Inferior parietal cortex (tissue), 1 donor: ENCODE measurements at regions not wholly inside any gene's neighbourhood (a gene's known extent, or its start where the extent isn't known, plus 50 kb on each side); places are given as distances from the start of the nearest gene placed in this dataset.
"Not testable (repeated sequence)": the region's sequence is repeated elsewhere in the genome, so short reads cannot be mapped to it uniquely, and the experiment has no call there.

Source experiments
- DNase-seq: peaks from one replicate; pipeline ENCODE4 v3.0.0-alpha.2; 2016; ENCODE audit errors: extremely low spot score

DNA sequence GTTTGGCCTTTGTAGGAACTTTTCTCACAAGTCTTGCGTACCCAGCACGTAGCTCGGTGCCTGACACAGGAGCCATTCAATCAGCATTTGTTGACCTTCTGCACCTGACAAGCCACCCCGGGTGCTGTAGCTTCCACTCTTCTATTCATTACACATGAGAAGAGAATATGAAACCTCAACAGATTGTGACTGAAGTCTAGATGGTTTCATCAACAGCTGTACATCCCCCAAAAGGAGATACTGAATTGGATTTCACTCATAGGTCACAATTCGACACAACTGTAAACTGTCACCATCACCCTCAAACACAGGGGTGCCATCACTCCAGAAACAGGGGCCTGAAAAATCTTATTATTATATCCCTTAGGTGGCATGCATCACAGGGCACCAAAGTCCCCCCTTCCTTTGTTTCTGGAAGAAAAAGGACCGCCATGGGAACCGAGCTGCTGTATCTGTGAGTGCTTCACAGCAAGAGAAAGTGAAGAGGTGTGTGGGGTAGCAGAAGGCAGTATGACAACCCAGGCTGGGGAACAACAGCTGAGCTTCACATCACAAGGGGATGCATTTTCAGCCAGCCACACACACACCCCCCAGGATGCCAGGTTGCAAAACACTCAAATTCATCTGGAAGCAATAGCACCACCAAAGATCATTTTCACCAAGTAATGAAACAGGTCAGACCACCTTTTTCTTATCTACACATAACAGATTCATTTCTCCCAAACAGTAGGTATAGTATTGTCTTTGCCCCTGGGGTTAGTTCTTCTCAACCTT lies 225.7 kb downstream of the TOMM20 start:
- DNase-seq = no peak

DNA sequence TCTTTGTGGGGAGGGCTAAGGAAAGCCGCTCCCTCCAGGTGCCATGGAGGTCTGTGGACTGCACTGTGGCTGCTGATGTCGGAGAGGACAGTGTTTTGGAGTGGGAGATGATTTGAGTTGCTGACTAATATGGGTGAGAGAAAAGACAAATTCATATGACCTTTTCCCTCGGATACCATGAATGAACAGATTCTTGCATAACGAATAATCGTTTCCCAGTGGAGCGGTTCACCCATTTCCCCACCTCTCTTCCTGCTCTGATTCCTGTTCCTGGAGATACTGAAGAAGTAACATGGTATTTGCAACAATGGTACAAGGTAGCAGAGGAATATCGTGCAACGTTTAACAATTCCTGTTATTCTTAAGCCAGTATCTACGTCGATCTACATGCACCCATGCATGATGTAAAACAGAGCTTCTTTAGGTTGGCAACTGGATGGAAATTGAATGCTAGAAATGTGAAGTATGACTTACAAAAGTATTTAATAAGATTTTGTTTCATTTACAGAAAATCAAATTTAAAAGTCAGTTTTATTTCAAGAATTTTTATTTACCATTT lies 227.1 kb downstream of the TOMM20 start:
- DNase-seq = no peak

DNA sequence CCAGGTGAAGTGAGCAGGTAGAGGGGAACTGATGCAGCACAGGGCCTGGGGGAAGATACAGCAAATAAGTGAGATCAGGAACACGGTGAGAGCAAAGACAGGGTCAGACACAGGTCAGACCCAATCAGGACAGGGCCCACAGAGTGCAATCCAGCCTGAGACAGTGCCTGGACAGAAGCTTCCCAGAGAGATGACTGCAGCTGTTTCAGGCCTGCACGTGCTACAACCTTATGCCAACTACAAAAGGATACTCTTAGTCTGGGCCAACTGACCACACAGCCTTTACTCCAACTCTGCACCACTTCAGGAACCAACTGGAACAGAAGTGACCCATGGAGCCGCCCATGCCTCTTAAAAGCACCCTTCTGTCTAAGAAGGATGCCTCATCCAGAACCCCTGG lies 228.0 kb downstream of the TOMM20 start:
- DNase-seq = no peak

DNA sequence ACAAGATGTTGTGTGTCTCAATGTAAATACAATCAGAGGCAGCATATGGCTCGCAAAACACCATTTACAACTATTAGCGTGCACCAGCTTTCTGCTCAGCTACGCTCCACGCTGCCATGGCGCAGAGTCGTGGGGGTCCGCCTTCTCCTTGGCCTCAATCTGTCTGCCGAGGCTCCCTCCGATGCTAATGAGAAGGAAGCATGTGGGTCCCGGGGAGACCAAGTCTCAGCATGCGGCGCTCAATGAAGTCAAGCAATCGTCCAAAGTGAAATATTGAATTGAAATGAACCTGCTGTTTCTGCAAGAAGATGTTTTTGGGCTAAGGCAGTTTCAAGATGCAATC lies 228.9 kb downstream of the TOMM20 start:
- DNase-seq = no peak

DNA sequence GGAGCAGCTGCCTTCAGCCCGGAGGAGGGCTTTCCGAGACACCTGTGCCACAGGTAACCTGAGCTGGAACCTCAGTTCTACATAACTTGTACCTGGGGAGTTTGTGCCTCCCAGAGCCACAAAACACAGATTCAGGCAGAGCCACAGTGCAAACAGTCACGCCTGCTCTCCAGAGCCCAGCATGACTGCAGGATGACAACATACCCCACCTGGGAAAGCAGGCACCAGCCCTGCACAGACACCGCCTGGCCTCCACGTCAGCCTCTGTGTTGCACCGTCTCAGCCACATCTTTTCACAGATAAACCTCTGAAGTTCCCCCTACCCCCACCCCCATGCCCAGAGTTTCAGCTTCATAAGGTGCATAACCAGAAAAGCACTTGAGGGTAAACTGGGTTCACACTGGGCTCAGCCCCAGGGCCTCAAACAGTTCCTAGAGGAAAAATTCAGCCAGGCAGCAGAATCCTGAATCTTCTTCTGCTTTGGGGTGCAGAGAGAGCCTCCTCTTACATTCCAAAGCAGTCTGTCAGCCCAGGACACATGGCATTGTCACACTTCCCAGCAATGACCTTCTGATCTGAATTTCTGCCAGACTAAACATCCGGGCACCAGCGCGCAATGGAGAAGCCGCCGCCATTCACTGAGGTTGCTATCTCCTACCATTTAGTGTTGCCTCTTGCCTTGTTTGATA lies 229.5 kb downstream of the TOMM20 start:
- DNase-seq = no peak

DNA sequence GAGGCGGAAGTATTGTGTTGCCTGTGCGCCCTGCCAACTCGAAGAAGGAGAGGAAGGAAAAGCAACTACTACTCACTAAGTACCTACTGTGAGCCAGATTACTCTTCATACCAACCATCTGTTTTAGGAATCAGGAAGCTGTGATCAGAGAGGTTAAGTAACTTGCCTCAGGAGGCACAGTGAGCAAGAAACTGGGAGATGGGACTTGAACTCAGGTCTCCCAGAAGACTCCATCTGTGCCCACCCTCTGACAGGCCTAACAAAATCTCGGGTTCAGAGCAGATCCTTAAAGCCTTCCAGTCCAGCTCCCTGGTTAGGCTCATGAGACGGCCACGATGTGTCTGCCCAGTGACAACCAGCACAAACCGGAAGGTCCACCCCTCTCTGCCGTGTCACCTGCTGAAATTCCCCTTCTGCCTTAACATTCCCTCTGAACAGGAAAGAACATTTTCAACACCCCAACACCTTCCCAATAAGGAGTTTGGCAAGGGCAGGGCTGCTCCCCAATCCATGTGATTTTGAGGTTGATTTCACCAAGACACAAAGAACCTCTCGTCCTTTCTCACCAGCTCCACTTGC lies 230.1 kb downstream of the TOMM20 start:
- DNase-seq = no peak

DNA sequence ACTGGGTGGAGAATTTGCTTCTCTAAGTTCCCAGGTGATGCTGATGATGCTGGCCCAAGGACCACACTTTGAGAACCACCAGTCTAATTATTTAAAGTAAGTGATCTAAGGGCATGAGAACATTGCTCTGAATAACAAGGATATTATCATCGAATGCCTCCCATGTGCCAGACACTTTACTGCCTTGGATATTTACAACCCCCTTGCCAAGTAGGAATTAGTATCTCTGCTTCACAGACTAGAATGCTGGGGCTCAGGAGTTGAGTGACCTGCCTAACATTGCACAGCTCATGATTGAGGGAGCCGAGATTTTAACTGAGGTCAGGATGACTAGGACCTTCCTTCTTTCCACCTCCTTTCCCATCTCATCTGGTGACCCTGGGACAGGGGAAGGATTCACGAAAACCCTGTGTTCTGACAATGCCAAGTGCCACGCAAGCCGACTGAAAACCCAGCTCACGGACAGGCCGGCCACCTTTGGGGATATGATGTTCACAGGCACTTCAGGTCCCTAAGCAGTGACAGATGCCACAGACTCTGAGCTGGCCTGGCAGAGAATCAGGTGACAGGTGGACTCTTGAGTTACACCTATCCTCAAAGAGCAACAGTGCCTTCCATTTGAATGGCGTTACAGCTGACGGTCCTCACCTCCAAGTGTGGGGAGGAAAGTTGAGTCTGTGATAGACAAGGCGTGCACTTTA lies 230.7 kb downstream of the TOMM20 start:
- no peak for DNase-seq

DNA sequence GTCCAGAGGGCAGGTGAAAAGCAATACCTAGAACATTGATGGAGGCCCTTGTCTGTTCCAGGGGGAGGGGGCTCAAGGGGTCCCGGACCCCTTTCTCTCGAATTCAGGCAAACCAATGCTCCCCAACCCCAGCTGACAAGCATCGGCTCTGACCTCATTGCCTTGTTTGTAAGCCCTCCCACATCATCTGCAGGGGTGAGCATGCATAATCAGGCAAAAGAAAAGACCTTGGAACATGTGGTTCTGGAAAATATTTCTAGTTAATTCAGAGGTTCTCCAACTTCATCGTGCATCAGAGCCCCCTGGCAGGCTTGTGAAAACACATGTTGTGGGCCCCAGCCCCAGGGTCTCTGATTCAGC lies 231.3 kb downstream of the TOMM20 start:
- DNase-seq = no peak

DNA sequence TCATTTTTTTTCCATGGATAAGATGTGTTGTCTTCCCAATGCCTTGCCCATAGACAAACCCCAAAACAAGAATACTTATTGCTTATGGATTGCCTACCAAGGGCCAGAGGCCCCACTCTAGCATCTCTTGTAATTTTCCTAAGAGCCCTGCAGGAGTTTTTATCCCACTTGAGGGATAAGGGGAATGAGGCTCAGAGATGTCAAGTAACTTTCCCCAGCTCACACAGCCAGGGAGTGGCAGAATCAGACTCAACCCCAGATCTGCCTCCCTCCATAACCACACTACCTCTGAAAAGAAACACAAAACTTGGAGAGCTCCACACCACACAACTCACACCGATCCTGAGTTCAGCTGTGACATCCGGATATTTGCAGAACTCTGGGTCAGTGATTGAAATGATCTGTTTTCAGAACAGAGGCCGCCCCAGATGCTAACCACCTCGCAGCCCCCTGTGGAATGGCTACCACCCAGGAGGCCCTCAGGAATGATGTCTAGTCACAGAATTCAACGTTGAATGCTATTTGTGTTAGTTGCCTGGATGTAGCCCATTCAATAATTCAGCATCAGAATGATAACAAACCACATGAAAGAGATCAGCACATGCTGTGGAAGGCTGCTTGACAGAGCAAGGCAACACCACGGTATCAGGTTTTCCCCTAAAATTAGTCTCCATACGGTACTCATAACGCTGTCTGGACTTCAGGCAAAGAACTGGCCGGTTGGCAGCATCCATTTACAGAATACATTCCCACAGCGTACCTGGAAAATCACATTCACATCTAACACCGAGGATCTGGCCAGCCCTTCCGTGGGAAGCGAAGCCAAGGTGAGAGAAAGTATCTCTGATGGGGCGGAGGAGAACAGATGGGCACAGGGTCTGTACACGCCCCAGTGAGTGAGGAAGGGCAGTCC lies 231.9 kb downstream of the TOMM20 start:
- DNase-seq = no peak

DNA sequence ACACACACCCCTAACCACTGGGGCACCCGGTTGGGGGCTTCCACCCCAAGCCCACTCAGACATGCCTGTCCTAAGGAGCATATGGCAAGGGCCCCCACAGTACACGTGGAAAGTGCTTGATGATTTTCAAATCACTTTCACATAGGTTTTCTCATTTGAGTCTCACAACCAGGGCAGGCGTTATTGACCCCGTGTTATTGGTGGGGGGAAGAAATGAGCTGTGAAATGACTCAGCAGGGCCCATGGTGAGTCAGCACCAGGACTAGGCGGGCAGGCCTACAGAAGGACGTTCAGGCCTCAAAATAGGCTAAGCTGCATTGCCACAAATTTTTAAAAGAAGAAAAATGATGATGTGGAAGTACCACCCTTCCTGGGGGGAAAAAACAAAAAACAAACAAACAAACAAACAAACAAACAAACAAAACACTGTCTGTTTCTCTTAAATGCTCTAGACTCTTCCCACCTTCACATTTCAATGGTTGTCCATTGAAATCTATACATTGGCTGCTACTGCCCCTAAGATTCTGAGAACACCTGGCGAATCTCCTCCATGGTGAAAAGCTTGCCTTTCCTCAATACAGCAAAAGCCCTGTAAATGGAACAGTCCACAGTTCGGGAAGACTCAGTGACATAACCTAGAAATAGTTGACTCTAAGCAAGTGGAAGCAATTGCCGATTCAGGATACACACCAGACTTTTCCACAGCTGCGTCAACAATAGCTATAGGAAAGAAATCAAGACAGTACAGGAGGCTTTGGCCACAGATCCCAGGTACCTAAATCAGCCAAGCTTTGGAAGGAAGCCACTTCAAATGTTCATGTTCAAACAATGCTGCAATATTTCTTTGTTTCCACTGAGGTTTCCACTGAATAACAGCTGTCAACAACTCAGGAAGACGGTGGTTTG lies 234.7 kb downstream of the TOMM20 start:
- no peak for DNase-seq

DNA sequence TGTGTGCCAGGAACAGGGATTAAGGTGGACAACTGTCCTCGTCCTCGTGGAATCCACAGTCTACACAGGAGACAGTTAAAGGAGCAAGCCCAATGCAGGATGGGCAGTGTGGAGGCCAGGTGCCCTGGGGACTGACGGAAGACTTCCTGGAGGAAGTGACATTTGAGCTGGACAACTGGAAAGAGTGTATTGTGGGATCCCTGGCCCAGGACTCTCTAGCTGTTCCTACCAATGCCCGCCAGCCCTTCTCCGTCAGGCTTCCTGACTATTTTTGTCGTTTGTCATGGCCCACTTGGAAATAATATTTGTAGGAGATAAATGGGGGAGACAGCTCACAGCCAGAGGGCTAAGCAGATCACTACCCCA lies 235.3 kb downstream of the TOMM20 start:
- no peak for DNase-seq

DNA sequence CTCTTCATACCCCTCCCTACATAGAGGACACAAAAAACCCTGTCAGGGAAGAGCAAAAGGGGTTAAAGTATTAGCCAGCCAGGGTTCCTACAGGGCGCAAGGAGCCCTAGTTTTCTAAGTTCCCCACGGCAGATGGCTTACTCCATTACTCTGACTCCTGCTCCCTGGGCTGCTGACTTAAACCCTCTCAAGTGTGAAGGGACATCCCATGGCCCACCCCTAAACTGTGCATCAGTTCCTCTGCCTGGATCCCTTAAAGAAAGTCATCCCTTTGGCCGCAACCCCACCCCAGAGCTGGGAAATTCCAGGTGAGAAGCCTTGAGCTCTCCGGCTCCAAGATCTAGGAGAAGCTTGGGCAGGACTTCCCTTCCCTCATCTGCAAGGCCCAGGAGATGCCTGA lies 236.0 kb downstream of the TOMM20 start:
- no peak for DNase-seq

DNA sequence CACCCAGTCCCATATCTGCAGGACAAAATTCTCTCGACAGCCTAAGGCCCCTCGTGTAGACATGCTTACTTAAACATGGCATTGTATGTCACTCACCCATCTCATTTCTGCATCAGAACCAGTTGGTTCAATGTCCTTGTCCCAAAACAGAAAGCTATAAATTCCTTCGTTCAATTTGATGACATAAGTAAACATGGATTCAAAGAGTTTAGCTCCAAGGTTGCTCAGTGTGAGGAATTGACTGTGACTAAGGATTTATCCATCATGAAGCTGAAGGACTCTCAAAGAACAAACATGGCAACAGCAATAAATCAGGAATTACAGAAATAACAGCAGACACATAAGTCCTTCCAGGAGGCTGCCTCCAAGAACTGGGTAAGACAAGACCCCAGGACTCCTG lies 237.2 kb downstream of the TOMM20 start:
- DNase-seq = no peak

DNA sequence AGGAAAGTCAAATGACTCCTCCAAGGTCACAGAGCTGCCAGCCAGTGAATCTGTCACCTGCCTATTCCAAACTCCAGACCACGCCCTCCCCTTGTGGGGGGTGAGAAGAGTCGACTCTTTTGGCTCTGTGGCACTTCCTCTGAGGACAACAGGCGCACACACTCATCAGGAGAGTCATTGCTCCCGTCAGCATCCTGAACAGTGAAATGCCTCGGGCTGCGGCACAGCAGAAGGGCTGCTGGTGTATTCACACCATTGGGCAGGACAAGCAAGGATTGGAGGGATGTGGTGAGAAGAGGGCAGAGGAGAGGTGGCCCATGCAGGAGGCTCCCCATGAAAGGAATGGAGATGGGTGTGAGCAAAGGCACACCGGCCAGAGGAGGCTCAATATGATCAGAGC lies 239.0 kb downstream of the TOMM20 start:
- no peak for DNase-seq

DNA sequence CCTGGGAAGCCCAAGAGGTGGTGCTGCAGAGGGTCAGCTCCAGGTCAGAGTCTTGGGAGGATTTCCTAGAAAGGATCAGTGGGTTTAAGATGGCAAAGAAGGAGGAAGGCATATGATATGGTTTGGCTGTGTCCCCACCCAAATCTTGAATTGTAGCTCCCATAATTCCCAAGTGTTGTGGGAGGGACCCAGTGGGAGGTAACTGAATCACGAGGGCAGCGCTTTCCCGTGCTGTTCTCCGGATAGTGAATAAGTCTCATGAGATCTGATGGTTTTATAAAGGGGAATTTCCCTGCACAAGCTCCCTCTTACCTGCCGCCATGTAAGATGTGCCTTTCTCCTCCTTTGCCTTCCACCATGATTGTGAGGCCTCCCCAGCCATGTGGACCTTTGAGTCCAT lies 240.4 kb downstream of the TOMM20 start:
- not testable (repeated sequence) for DNase-seq

DNA sequence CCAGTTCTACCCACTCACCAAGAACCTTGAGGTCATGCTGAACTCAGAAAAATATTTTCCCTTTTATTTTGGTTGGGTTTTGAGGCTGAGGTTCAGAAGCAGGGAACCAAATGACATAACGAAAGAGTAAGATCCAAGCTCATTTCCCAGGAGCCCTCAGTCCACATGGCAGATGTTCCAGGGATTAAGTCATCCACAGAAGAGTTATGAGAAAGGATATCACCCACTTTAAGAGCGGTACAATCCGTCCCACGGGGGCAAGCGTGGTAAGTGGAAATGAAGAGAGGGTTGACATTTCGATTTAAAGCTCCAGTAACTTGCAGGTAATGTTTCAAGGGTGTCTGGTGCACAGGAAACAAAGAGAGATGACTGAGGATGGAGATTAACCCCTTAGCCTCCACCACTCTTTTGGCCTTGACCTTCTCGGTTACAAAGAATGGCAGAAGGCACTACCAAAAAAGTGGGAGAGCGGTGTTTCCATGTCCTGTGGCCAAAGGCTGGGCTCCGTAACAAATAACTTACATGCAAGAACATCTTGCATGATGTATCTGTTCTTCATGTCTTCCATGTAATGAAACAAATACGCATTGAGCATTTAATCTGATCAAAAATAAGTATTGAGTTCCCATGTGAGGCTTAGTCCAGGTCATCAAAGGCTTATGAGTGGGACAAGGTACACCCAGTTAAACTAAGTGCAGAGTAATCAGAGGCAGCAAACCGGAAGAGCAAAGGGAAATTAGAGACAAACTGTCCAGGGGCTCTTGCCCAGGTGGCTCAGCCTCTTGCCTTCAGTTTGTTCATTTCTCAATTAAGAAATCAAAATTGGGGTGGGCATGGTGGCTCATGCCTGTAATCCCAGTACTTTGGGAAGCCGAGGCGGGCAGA lies 241.4 kb downstream of the TOMM20 start:
- DNase-seq = no peak

DNA sequence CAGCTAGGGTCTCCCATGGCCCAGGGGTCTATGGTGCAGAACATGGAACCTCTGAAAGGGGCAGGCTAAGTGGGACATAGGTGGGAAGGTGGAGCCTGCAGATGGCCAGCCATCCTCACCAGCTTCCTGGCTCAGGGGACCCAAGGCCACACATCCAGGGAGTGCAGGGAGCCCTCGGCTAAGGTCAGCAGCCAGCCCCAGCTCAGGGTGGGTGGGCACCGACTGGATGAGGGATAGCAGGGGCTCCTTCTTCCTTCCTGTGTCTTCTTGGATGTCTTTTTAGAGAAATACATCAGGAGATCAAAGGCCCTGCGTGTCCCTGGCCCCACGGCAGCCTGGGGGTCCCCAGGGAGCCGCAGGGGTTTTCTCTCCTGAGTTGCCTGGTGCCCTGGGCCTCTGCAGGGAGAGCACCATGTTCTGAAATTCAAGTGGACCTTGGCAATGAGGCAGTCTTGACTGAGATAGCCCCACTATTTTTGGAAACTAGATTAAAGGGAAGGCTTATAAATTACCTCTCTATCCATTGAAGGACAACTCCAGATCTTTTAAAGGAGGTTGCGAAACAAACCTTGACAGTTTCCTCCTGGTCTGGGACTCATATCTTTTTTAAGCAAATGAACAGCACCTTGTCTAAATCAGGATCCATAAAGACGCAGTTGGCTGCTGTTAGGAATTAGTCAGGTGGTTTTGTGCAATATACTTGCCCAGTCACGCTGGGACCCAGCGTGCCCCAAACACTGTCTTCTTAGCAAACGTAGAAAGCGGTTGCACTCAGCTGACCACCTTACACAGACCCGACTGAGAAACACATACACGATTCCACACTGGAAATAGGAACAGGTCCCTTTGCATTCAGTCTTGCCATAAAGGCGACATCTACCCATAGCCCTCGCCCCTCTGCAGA lies 242.3 kb downstream of the TOMM20 start:
- DNase-seq = no peak

DNA sequence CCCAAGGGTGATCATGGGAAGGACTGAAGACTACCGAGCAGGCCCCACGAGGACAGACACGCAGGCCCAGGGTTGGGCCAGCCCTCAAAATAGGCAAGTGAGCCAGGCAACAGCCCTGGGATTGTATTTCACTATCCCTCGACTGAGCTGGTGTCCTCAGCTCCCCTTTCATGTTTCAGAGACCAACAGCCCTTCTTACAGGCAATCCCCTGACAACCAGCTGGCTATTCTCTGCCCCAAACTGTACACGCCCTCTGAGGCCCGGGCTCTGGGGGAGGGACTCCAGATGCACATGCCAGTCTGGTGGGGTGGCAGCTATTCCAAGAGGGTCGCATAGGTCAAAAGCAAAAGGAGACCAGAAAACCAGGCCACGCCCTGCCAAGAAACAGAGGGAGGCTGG lies 243.0 kb downstream of the TOMM20 start:
- no peak for DNase-seq
